GM19099 (cell line): ENCODE measurements at regions not wholly inside any gene's neighbourhood (a gene's known extent, or its start where the extent isn't known, plus 50 kb on each side); places are given as distances from the start of the nearest gene placed in this dataset.

Source experiments
- POLR2A ChIP-seq: IDR thresholded peaks from 3 replicates; pipeline ENCODE4 v1.6.1; 2011; ENCODE audit warnings: low read depth; ENCODE audit not compliant: insufficient read length; ENCODE audit errors: extremely low read depth

- TF ChIP-seq POLR2A, result no peak
Observed at GRCh38 chr3:161964857-161965256, 468.2 kb downstream of the OTOL1 start.

- TF ChIP-seq POLR2A, result no peak
Observed at GRCh38 chr3:161969867-161970266, 473.3 kb downstream of the OTOL1 start.

- no peak for TF ChIP-seq POLR2A
Observed at GRCh38 chr3:161975201-161975600, 478.6 kb downstream of the OTOL1 start.

GRCh38 chr3:161977063-161977462 is 480.5 kb downstream of the OTOL1 start:
- TF ChIP-seq POLR2A, result no peak

GRCh38 chr3:161977850-161978249 is 481.2 kb downstream of the OTOL1 start:
- no peak for TF ChIP-seq POLR2A

- TF ChIP-seq POLR2A, result no peak
Observed at GRCh38 chr3:161987933-161988332, 491.3 kb downstream of the OTOL1 start.

- no peak for TF ChIP-seq POLR2A
Observed at GRCh38 chr3:161989012-161989411, 492.4 kb downstream of the OTOL1 start.

GRCh38 chr3:161990036-161990435 is 493.4 kb downstream of the OTOL1 start:
- no peak for TF ChIP-seq POLR2A

- no peak for TF ChIP-seq POLR2A
Observed at GRCh38 chr3:161991901-161992540, 495.4 kb downstream of the OTOL1 start.

- TF ChIP-seq POLR2A, result no peak
Observed at GRCh38 chr3:161999846-162000245, 503.2 kb downstream of the OTOL1 start.

GRCh38 chr3:162007722-162008121 is 511.1 kb downstream of the OTOL1 start:
- no peak for TF ChIP-seq POLR2A

- TF ChIP-seq POLR2A, result no peak
Observed at GRCh38 chr3:162012633-162013032, 516.0 kb downstream of the OTOL1 start.

GRCh38 chr3:162014284-162014683 is 517.7 kb downstream of the OTOL1 start:
- TF ChIP-seq POLR2A, result no peak

GRCh38 chr3:162015856-162016255 is 519.2 kb downstream of the OTOL1 start:
- no peak for TF ChIP-seq POLR2A

- TF ChIP-seq POLR2A, result no peak
Observed at GRCh38 chr3:162019817-162020216, 523.2 kb downstream of the OTOL1 start.

- TF ChIP-seq POLR2A, result no peak
Observed at GRCh38 chr3:162021206-162021605, 524.6 kb downstream of the OTOL1 start.

GRCh38 chr3:162022911-162023310 is 526.3 kb downstream of the OTOL1 start:
- no peak for TF ChIP-seq POLR2A

GRCh38 chr3:162029736-162030135 is 533.1 kb downstream of the OTOL1 start:
- no peak for TF ChIP-seq POLR2A

GRCh38 chr3:162034368-162034767 is 537.8 kb downstream of the OTOL1 start:
- TF ChIP-seq POLR2A, result no peak
